CD14-positive monocyte (primary cell): ENCODE measurements at regions not wholly inside any gene's neighbourhood (a gene's known extent, or its start where the extent isn't known, plus 50 kb on each side); places are given as distances from the start of the nearest gene placed in this dataset.

Source experiments
- DNase-seq, 3 donors: peaks; one replicate each; pipeline ENCODE4 v3.0.0-alpha.2; 2011 to 2022
- H2AFZ ChIP-seq: 2 replicates; pipeline ENCODE4 v1.6.0; 2012; ENCODE audit warnings: mild to moderate bottlenecking, low read depth, low read length, inconsistent platforms; ENCODE audit not compliant: insufficient read depth, poor library complexity, severe bottlenecking
- H3K27ac ChIP-seq, 2 donors: 1 replicate in 1 of 2; 2 replicates in 1 of 2; pipeline ENCODE4 v1.5.1; 2012 to 2013; ENCODE audit warnings: low read length in 2 of 2, control low read depth in 1 of 2, inconsistent platforms in 1 of 2, low read depth in 1 of 2, mild to moderate bottlenecking in 1 of 2
- H3K27me3 ChIP-seq, 2 donors: one replicate each; pipeline versions ENCODE4 v1.6.0 to v1.6.1; 2011 to 2013; ENCODE audit warnings: low read length in 2 of 2; ENCODE audit not compliant: control insufficient read depth in 2 of 2, insufficient read depth in 2 of 2
- H3K36me3 ChIP-seq, 2 donors: replicated peaks in 1 of 2; 1 replicate in 1 of 2; 2 replicates in 1 of 2; pipeline versions ENCODE4 v1.5.1 to v1.6.1; 2012 to 2013; ENCODE audit warnings: low read length in 2 of 2, control low read depth in 1 of 2, inconsistent platforms in 1 of 2, mild to moderate bottlenecking in 1 of 2; ENCODE audit not compliant: insufficient read depth in 2 of 2, control insufficient read depth in 1 of 2
- H3K4me1 ChIP-seq, 2 donors: 1 replicate in 1 of 2; 2 replicates in 1 of 2; pipeline versions ENCODE4 v1.5.1 to v1.6.1; 2012 to 2013; ENCODE audit warnings: low read length in 2 of 2, control low read depth in 1 of 2, inconsistent platforms in 1 of 2, mild to moderate bottlenecking in 1 of 2, moderate library complexity in 1 of 2; ENCODE audit not compliant: insufficient read depth in 2 of 2, control insufficient read depth in 1 of 2
- H3K4me2 ChIP-seq: replicated peaks from 2 replicates; pipeline ENCODE3; 2012; ENCODE audit warnings: low read length, moderate library complexity, mild to moderate bottlenecking; ENCODE audit not compliant: poor library complexity, severe bottlenecking; ENCODE audit errors: extremely low read depth
- H3K4me3 ChIP-seq, 3 experiments: fragments of 200-600 bp in 1 of 3; sonication (generic) in 1 of 3; replicated peaks in 1 of 3; 1 replicate in 2 of 3; 2 replicates in 1 of 3; pipeline ENCODE4 v1.5.1; 2011 to 2013; ENCODE audit warnings: low read length in 3 of 3, mild to moderate bottlenecking in 3 of 3, control low read depth in 2 of 3, low read depth in 2 of 3, inconsistent platforms in 1 of 3, moderate library complexity in 1 of 3
- H3K79me2 ChIP-seq: 2 replicates; pipeline ENCODE4 v1.6.0; 2012; ENCODE audit warnings: mild to moderate bottlenecking, control low read depth, inconsistent platforms, low read length, moderate library complexity; ENCODE audit not compliant: insufficient read depth
- H3K9ac ChIP-seq: 2 replicates; pipeline ENCODE4 v1.6.0; 2017; ENCODE audit warnings: low read length, mild to moderate bottlenecking; ENCODE audit not compliant: insufficient read depth, poor library complexity, severe bottlenecking
- H3K9me3 ChIP-seq, 2 donors: replicated peaks in 1 of 2; 1 replicate in 1 of 2; 2 replicates in 1 of 2; pipeline versions ENCODE4 v1.5.1 to v1.6.1; 2012 to 2013; ENCODE audit warnings: low read length in 2 of 2, control low read depth in 1 of 2; ENCODE audit not compliant: control insufficient read depth in 1 of 2, insufficient read depth in 1 of 2
- H4K20me1 ChIP-seq: 2 replicates; pipeline ENCODE4 v1.6.0; 2012; ENCODE audit warnings: mild to moderate bottlenecking, low read length, control low read depth, moderate library complexity; ENCODE audit not compliant: insufficient read depth
- H3K27ac Mint-ChIP-seq, 7 donors: one replicate each; pipeline ENCODE4 v1.8.0; 2020; ENCODE audit warnings: mild to moderate bottlenecking in 7 of 7, mixed read lengths in 7 of 7, moderate library complexity in 6 of 7, inconsistent platforms in 2 of 7
- H3K27me3 Mint-ChIP-seq, 3 donors: one replicate each; pipeline ENCODE4 v1.8.0; 2021 to 2022; ENCODE audit warnings: low read depth in 3 of 3, mild to moderate bottlenecking in 3 of 3, mixed read lengths in 3 of 3, moderate library complexity in 3 of 3, inconsistent platforms in 1 of 3
- H3K36me3 Mint-ChIP-seq, 2 donors: one replicate each; pipeline ENCODE4 v1.8.0; 2020; ENCODE audit warnings: mixed read lengths in 2 of 2, inconsistent platforms in 1 of 2, mild to moderate bottlenecking in 1 of 2
- H3K4me1 Mint-ChIP-seq: one replicate; pipeline ENCODE4 v1.8.0; 2020; ENCODE audit warnings: mild to moderate bottlenecking, mixed read lengths
- H3K4me3 Mint-ChIP-seq, 2 donors: one replicate each; pipeline ENCODE4 v1.8.0; 2020; ENCODE audit warnings: mild to moderate bottlenecking in 2 of 2, mixed read lengths in 2 of 2, moderate library complexity in 1 of 2
- H3K9me3 Mint-ChIP-seq, 7 donors: one replicate each; pipeline ENCODE4 v1.8.0; 2020 to 2022; ENCODE audit warnings: mixed read lengths in 7 of 7, mild to moderate bottlenecking in 6 of 7, moderate library complexity in 6 of 7, inconsistent platforms in 2 of 7
- WGBS: methylation state at CpG from one replicate; pipeline ENCODE4 v1.1.5; 2013; ENCODE audit warnings: missing lambda C conversion rate; ENCODE audit not compliant: insufficient coverage; 5-methylcytosine and 5-hydroxymethylcytosine counted together
- intact Hi-C, 2 donors: fragments of 100-400 bp; cut with micrococcal nuclease; formaldehyde crosslinking; loops; one replicate each; pipeline versions ENCODE4 v1.15.0 to v1.15.1; 2023
- TF ChIP-seq, protein P1 (sequence below): fragments of 200-600 bp; IDR thresholded peaks from one replicate; pipeline ENCODE4 v1.8.0; 2022; ENCODE audit warnings: antibody characterized with exemption, mild to moderate bottlenecking

DNA sequence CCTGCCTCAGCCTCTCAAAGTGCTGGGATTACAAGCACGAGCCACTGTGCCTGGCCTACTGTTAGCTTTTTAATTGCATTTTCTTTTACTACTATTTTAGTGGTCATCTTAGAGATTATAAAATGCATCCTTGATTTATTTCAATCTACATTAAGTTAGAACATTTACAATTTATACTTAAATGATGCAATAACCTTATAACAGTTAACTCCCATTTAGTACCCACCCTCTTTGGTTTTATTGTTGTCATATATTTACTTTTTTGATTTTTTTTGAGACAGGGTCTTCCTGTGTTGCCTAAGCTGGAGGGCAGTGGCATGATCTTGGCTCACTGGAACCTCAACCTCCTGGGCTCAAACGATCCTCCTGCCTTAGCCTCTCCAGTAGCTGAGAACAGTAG is 77.3 kb downstream of the PPCDC start:
- DNase-seq = no peak
- no peak overlapping the region for H2AFZ ChIP-seq
- no peak overlapping the region for H3K4me3 Mint-ChIP-seq
- no peaks in the 10 kb centered on the region for H3K36me3 Mint-ChIP-seq
- intact Hi-C loops = no loop called here
- no peak overlapping the region for H3K27ac Mint-ChIP-seq
- H4K20me1 ChIP-seq = no peaks in the 10 kb centered on the region
- no peaks in the 10 kb centered on the region for H3K9me3 ChIP-seq
- H3K27me3 ChIP-seq = no peaks in the 10 kb centered on the region
- no peaks in the 10 kb centered on the region for H3K79me2 ChIP-seq
- no peak overlapping the region for H3K9ac ChIP-seq
- no peak overlapping the region for H3K4me3 ChIP-seq
- 100% methylated on average over 1 of the region's 2 CpGs for WGBS
- peaks cover 0 to 7% (median 0%) of the 10 kb centered on the region in 3 donors for H3K27me3 Mint-ChIP-seq
- H3K9me3 Mint-ChIP-seq = peaks cover 0 to 2% (median 0%) of the 10 kb centered on the region in 7 donors
- H3K4me1 ChIP-seq = peaks cover 25 to 33% of the 10 kb centered on the region in 2 donors
- H3K27ac ChIP-seq = no peak overlapping the region
- TF ChIP-seq, protein P1, sequence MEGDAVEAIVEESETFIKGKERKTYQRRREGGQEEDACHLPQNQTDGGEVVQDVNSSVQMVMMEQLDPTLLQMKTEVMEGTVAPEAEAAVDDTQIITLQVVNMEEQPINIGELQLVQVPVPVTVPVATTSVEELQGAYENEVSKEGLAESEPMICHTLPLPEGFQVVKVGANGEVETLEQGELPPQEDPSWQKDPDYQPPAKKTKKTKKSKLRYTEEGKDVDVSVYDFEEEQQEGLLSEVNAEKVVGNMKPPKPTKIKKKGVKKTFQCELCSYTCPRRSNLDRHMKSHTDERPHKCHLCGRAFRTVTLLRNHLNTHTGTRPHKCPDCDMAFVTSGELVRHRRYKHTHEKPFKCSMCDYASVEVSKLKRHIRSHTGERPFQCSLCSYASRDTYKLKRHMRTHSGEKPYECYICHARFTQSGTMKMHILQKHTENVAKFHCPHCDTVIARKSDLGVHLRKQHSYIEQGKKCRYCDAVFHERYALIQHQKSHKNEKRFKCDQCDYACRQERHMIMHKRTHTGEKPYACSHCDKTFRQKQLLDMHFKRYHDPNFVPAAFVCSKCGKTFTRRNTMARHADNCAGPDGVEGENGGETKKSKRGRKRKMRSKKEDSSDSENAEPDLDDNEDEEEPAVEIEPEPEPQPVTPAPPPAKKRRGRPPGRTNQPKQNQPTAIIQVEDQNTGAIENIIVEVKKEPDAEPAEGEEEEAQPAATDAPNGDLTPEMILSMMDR = no peak
- H3K4me1 Mint-ChIP-seq = peaks cover 36% of the 10 kb centered on the region
- H3K4me2 ChIP-seq = no peak overlapping the region
- H3K36me3 ChIP-seq = no peaks in the 10 kb centered on the region

DNA sequence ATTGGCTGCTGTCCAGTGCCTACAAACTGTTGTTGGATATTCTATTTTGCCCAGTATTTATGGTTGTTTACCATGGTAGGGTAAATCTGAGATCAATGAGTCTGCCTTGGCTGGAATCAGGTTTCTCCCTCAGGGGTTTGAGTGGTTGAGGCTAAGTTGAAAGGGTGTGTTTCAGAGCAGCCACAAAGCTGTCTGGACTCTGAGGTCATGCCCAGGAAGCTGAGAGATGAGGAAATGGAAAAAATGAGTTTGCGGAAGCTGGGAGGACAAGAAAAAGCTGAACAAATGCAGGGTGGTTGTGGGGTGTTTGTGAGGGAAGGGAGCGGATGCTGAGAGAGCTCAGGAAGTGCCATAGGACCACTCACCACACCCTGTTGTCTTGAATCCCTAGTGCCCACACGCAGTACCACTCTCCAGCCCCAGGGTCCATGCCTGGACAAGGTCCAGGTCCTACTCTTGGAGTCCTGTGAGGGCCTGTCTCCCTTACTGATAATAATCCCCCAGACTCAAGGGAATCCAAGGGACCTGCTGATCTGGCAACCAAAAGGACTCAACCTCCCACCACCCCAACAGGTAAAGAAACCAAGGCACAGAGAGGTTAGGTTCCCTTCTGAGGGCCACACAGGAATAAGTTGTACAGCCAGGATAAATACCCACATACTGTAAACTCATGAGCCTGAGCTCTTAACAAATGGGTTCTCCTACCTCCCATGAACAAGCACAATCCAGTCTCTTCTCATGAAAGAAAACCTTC is 81.6 kb downstream of the PPCDC start:
- Histone ChIP-seq H2AFZ (peak overlapping the region; percentile 26), H3K9me3 (no peaks in the 10 kb centered on the region), H3K4me2 (peak overlapping the region; percentile 50), H3K36me3 (no peaks in the 10 kb centered on the region), H3K9ac (peak overlapping the region; percentile 34), H3K4me3 (peak overlapping the region in 1 of 3 experiments; percentile 26), H3K4me1 (peaks cover 53 to 57% of the 10 kb centered on the region in 2 donors), H3K27ac (peak overlapping the region; percentile 77 to 93), H3K79me2 (no peaks in the 10 kb centered on the region), H4K20me1 (no peaks in the 10 kb centered on the region), H3K27me3 (no peaks in the 10 kb centered on the region)
- TF ChIP-seq, protein P1 = no peak
- intact Hi-C loops = loop anchor here (5.0 kb wide), 2 partner anchors 33 to 97 kb away; partner anchors contain the start of gene C15orf39 (in 1 of the 2)
- H3K4me3 Mint-ChIP-seq = peak overlapping the region; percentile 32 to 44
- peak; percentile 88 to 95 (median 95) for DNase-seq
- peaks cover 61% of the 10 kb centered on the region for H3K4me1 Mint-ChIP-seq
- H3K36me3 Mint-ChIP-seq = peaks cover 0 to 5% of the 10 kb centered on the region in 2 donors
- peaks cover 0 to 2% (median 0%) of the 10 kb centered on the region in 7 donors for H3K9me3 Mint-ChIP-seq
- WGBS = 0% methylated on average over 1 of the region's 3 CpGs
- H3K27me3 Mint-ChIP-seq = peaks cover 0 to 5% (median 0%) of the 10 kb centered on the region in 3 donors
- peak overlapping the region; percentile 87 to 97 (median 94) for H3K27ac Mint-ChIP-seq
